ENCODE measurements at regions not wholly inside any gene's neighbourhood (a gene's known extent, or its start where the extent isn't known, plus 50 kb on each side); places are given as distances from the start of the nearest gene placed in this dataset.

GRCh38 chr4:30269850-30270249 is 450.3 kb upstream of the PCDH7 start:
- DNase-seq: no peak
- Histone ChIP-seq H3K9me3 (replicated peaks in 1 of 3) (no peaks in the 10 kb centered on the region), H3K4me3 (no peak overlapping the region), H3K4me1 (replicated peaks in 1 of 2) (no peaks in the 10 kb centered on the region), H3K27me3 (no peaks in the 10 kb centered on the region), H3K27ac (no peak overlapping the region), H3K36me3 (replicated peaks in 1 of 2) (no peaks in the 10 kb centered on the region)
- WGBS, 4 donors: 43 to 51% (median 48%) methylated on average over 6 of the region's 6 CpGs
- intact Hi-C loops (cut with DNase I): no loop called here
- TF ChIP-seq POLR2A (IDR thresholded peaks at IDR 0.05): no peak
- TF ChIP-seq, protein P1, sequence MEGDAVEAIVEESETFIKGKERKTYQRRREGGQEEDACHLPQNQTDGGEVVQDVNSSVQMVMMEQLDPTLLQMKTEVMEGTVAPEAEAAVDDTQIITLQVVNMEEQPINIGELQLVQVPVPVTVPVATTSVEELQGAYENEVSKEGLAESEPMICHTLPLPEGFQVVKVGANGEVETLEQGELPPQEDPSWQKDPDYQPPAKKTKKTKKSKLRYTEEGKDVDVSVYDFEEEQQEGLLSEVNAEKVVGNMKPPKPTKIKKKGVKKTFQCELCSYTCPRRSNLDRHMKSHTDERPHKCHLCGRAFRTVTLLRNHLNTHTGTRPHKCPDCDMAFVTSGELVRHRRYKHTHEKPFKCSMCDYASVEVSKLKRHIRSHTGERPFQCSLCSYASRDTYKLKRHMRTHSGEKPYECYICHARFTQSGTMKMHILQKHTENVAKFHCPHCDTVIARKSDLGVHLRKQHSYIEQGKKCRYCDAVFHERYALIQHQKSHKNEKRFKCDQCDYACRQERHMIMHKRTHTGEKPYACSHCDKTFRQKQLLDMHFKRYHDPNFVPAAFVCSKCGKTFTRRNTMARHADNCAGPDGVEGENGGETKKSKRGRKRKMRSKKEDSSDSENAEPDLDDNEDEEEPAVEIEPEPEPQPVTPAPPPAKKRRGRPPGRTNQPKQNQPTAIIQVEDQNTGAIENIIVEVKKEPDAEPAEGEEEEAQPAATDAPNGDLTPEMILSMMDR (IDR thresholded peaks at IDR 0.05): peak in 1 of 6 experiments; percentile 25

GRCh38 chr4:30281986-30282385 is 438.2 kb upstream of the PCDH7 start:
- Histone ChIP-seq H3K27me3 (no peaks in the 10 kb centered on the region), H3K9me3 (replicated peaks in 1 of 3) (no peaks in the 10 kb centered on the region), H3K36me3 (replicated peaks in 1 of 2) (no peaks in the 10 kb centered on the region), H3K4me1 (replicated peaks in 1 of 2) (no peaks in the 10 kb centered on the region), H3K27ac (no peak overlapping the region), H3K4me3 (no peak overlapping the region)
- DNase-seq: no peak
- intact Hi-C loops (cut with DNase I): no loop called here
- TF ChIP-seq, protein P1 (IDR thresholded peaks at IDR 0.05): no peak
- no peak for TF ChIP-seq POLR2A (IDR thresholded peaks at IDR 0.05)

DNA sequence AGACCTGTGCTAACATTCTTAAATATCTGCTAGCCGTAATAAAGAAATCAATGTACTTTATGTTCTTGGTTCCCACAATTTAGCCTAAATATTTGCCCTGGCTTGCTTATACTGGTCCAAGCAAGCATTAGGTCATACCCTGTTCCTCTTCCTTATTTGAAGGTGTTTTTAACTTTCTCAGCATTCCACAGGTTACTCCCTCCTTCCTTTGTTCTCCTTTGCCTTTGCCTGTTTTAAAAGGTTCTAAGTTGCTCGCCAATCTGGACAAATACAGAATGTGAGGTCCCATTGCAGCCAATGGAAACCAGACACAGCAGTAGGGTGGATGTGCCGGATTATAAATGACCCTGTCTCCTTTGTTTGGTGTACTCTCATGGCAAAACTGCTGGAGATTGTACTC is 436.8 kb upstream of the PCDH7 start:
- Histone ChIP-seq H3K27ac (no peak overlapping the region), H3K36me3 (replicated peaks in 1 of 2) (no peaks in the 10 kb centered on the region), H3K27me3 (no peaks in the 10 kb centered on the region), H3K4me3 (no peak overlapping the region), H3K9me3 (replicated peaks in 1 of 3) (no peaks in the 10 kb centered on the region), H3K4me1 (replicated peaks in 1 of 2) (no peaks in the 10 kb centered on the region)
- TF ChIP-seq POLR2A (IDR thresholded peaks at IDR 0.05): no peak
- TF ChIP-seq, protein P1 (IDR thresholded peaks at IDR 0.05): no peak
- intact Hi-C loops (cut with DNase I): no loop called here
- WGBS, 4 donors: 61 to 84% (median 77%) methylated on average over 3 of the region's 3 CpGs
- no peak for DNase-seq

DNA sequence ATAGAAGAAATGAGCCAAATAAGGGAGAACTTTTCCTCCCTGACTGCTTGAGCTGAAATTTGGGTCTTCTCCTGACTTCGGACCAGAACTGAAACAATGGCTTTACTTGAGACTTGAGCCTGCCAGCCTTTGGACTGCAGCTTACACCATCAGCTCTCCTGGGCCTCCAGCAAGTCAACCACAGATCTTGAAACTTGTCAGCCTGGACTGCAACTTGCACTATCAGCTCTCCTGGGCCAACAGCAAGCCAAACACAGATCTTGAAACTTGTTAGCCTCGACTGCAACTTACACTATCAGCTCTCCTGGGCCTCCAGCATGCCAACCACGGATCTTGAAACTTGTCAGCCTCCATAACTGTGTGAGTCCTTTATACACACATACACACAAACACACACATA is 425.9 kb upstream of the PCDH7 start:
- WGBS, 4 donors: 53 to 73% (median 64%) methylated on average over 3 of the region's 3 CpGs
- H3K4me1 ChIP-seq (replicated peaks in 1 of 2): no peaks in the 10 kb centered on the region
- H3K4me3 ChIP-seq: no peak overlapping the region
- intact Hi-C loops (cut with DNase I): no loop called here
- no peak for TF ChIP-seq POLR2A (IDR thresholded peaks at IDR 0.05)
- TF ChIP-seq, protein P1 (IDR thresholded peaks at IDR 0.05): no peak
- no peaks in the 10 kb centered on the region for H3K9me3 ChIP-seq (replicated peaks in 1 of 3)
- H3K27ac ChIP-seq: no peak overlapping the region
- DNase-seq: no peak
- no peaks in the 10 kb centered on the region for H3K27me3 ChIP-seq
- H3K36me3 ChIP-seq (replicated peaks in 1 of 2): no peaks in the 10 kb centered on the region

Measured in adrenal gland (tissue), 9 donors.